Activated CD4-positive, alpha-beta T cell treated with anti-CD3 and anti-CD28 coated beads for 36 hours (primary cell): ENCODE measurements at regions not wholly inside any gene's neighbourhood (a gene's known extent, or its start where the extent isn't known, plus 50 kb on each side); places are given as distances from the start of the nearest gene placed in this dataset.
"Not testable (repeated sequence)": the region's sequence is repeated elsewhere in the genome, so short reads cannot be mapped to it uniquely, and the experiment has no call there.

Experiments used
- ATAC-seq: fragments of 200-7000 bp; cut with Tn5 transposase; one replicate; pipeline ENCODE4 v1.10.0; 2021; ENCODE audit warnings: mild to moderate bottlenecking, moderate library complexity
- CTCF ChIA-PET: fragments of 350-600 bp; sonication (Branson Sonifier 250); formaldehyde crosslinking; loops from one replicate; lab custom pipeline; 2021; ENCODE audit warnings: antibody characterized with exemption; lab: Charles Lee
- POLR2A ChIA-PET: fragments of 350-600 bp; sonication (Branson Sonifier 250); formaldehyde crosslinking; loops from one replicate; lab custom pipeline; 2021; ENCODE audit warnings: antibody characterized with exemption, inconsistent platforms; lab: Charles Lee
- DNase-seq: peaks from one replicate; pipeline ENCODE4 v3.0.0-alpha.2; 2020
- H3K27ac Mint-ChIP-seq: one replicate; pipeline ENCODE4 v1.8.0; 2021; ENCODE audit warnings: mixed read lengths
- H3K27me3 Mint-ChIP-seq: one replicate; pipeline ENCODE4 v1.8.0; 2021; ENCODE audit warnings: mixed read lengths
- H3K36me3 Mint-ChIP-seq: one replicate; pipeline ENCODE4 v1.8.0; 2021; ENCODE audit warnings: low read depth, mixed read lengths
- H3K4me1 Mint-ChIP-seq: one replicate; pipeline ENCODE4 v1.8.0; 2021; ENCODE audit warnings: mixed read lengths
- H3K4me3 Mint-ChIP-seq: one replicate; pipeline ENCODE4 v1.8.0; 2021; ENCODE audit warnings: mild to moderate bottlenecking, moderate library complexity, mixed read lengths
- H3K9me3 Mint-ChIP-seq: one replicate; pipeline ENCODE4 v1.8.0; 2021; ENCODE audit warnings: low read depth, mixed read lengths
- intact Hi-C, 2 experiments: fragments of 100-400 bp; cut with DNase I in 1 of 2; cut with micrococcal nuclease in 1 of 2; formaldehyde crosslinking; loops; one replicate each; pipeline versions ENCODE4 v1.14.2 to v1.15.1; 2022 to 2024; cut with DNase I, micrococcal nuclease

DNA sequence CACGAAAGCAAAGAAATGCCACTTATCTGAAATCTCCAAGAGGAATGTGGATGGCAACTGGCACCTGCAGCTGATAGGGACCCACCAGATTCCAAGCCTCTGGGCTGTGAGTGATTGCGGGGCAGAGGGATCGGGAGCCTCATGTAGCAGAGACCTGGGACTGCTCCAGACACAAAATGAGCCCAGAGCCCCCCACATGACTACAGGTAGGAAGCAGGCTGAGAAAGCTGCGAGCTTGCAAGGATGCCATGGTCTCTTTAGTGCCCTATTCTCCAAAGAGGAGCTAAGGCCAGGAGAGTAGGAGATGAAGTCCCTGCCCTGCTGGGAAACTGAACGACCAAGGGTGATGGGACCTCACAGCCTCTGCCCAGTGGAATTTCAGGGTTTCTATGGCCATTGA is 305.4 kb upstream of the CHRNA7 start:
- CTCF ChIA-PET, DNase-seq, H3K36me3 Mint-ChIP-seq, POLR2A ChIA-PET, H3K4me3 Mint-ChIP-seq, H3K4me1 Mint-ChIP-seq, H3K9me3 Mint-ChIP-seq, H3K27ac Mint-ChIP-seq, ATAC-seq: not testable (repeated sequence)
- intact Hi-C loops = loop anchor here in 1 of 2 experiments (10.0 kb wide), 1 partner anchor 60 kb away; no protein-coding TSS in a partner anchor
- peaks cover 20% of the 10 kb centered on the region for H3K27me3 Mint-ChIP-seq

DNA sequence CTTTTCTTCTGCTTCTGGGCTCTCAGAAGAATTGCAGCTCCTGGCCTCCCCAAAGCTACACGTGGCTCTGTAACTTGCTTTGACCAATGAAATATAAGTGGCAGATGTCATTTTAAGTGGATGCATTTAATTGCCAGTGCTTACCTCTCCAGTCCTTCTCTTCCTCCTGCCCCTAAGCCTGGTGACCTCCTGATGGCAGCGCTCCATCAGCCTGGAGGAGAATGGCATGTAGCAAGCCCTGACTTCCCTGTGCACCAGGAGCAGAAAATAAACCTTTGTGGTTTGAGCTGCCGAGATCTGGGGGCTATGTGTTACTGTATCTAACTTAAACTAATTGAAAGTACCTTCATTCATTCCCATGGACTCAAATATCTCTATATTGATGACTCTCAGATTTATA is 304.7 kb upstream of the CHRNA7 start:
- ATAC-seq, DNase-seq, H3K4me3 Mint-ChIP-seq, H3K36me3 Mint-ChIP-seq, H3K9me3 Mint-ChIP-seq, POLR2A ChIA-PET, H3K4me1 Mint-ChIP-seq, H3K27ac Mint-ChIP-seq, CTCF ChIA-PET: not testable (repeated sequence)
- intact Hi-C loops = loop anchor here in 1 of 2 experiments (10.0 kb wide), 1 partner anchor 59 kb away; no protein-coding TSS in a partner anchor
- H3K27me3 Mint-ChIP-seq = peaks cover 23% of the 10 kb centered on the region

DNA sequence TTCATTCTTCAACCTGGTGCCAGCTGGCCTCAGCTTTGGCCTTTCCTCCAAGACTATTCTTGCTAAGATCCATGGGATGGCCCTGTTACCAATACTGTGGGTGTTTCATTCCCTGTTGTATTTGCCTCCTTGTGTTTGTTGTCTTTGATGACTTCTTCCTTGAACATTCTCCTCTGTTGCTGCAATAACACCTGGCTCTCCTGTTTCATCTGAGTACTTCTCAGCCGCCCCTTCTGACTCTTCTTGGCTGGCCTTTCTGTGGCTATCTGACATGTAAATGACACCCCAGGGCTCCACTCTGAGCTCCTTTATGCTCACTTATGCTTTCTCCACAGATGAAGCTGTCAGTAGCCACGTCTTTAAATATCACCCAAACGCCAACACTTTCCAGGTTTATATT is 302.7 kb upstream of the CHRNA7 start:
- H3K9me3 Mint-ChIP-seq = no peaks in the 10 kb centered on the region
- intact Hi-C loops = loop anchor here in 1 of 2 experiments (10.0 kb wide), 1 partner anchor 57 kb away; no protein-coding TSS in a partner anchor
- H3K4me3 Mint-ChIP-seq = no peak overlapping the region
- peaks cover 29% of the 10 kb centered on the region for H3K27me3 Mint-ChIP-seq
- DNase-seq (no peak), ATAC-seq (no peak)
- POLR2A ChIA-PET = no interaction called here
- CTCF ChIA-PET = no interaction called here
- no peaks in the 10 kb centered on the region for H3K36me3 Mint-ChIP-seq
- no peak overlapping the region for H3K27ac Mint-ChIP-seq
- H3K4me1 Mint-ChIP-seq = no peaks in the 10 kb centered on the region

DNA sequence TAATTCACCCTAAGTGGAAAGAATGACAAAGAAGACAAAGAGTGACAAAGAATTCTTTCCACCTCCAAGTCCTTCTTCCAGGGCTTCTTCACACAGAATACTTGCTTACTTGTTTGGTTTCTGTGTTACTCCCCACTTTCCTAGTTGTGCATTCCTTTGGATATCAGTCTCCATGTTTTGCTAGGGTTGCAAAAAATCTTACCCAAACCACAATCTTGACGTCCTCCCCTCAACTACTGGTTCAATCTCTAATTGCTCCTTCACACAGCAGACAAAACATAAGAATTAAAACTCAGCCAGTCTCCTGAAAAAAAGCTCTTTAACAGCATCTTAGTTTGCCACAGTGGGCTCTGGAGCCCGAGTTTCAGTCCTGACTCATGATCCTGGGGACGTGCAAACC is 297.6 kb upstream of the CHRNA7 start:
- H3K27me3 Mint-ChIP-seq = peaks cover 31% of the 10 kb centered on the region
- no peak overlapping the region for H3K27ac Mint-ChIP-seq
- ChIA-PET CTCF (no interaction called here), POLR2A (no interaction called here)
- H3K4me1 Mint-ChIP-seq = no peaks in the 10 kb centered on the region
- no peaks in the 10 kb centered on the region for H3K36me3 Mint-ChIP-seq
- H3K9me3 Mint-ChIP-seq = peaks cover 2% of the 10 kb centered on the region
- H3K4me3 Mint-ChIP-seq = no peak overlapping the region
- ATAC-seq (no peak), DNase-seq (no peak)
- intact Hi-C loops = no loop called here

DNA sequence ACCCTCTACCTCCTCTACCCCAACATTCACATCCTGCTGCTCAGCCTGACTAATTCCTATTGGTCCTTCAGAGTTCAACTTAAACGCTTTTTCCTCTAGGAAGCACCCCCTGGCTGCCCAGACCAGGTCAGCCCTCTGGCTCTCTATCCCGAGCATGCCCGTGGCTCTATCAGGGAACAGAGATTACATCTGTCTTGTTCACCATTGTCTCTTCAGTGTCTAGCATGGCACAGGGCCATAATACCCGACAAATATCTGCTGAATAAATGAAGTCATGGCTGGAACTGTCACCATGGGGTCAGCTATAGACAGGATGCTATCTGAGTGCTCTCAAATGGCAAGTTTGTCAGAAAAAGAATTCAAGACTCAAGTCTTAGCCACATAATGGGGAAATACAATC is 296.9 kb upstream of the CHRNA7 start:
- intact Hi-C loops = no loop called here
- Mint-ChIP-seq H3K36me3 (no peaks in the 10 kb centered on the region), H3K4me3 (no peak overlapping the region), H3K27me3 (peaks cover 25% of the 10 kb centered on the region), H3K9me3 (peaks cover 2% of the 10 kb centered on the region), H3K27ac (no peak overlapping the region), H3K4me1 (no peaks in the 10 kb centered on the region)
- CTCF ChIA-PET = no interaction called here
- POLR2A ChIA-PET = no interaction called here
- ATAC-seq (no peak), DNase-seq (no peak)

DNA sequence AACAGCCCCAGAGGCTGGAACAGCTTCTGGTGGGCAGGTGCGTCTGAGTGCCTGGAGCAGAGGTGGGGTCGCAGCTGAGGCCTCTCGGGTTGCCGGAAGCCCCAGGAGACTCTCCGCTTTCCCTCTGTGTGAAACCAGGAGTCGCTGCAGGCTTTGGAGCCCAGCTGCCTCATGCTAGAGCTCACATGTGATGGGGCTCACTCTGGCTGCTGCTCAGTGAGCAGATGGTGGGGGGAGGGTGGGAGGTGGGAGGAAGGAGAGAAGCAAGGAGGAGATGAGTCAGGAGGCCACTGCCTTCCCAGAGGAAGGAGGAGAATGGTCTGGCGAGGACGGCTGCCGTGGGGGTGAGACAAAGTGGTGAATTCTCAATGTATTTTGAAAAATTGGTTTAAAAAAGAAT is 290.1 kb upstream of the CHRNA7 start:
- Mint-ChIP-seq H3K4me1 (no peaks in the 10 kb centered on the region), H3K9me3 (peaks cover 7% of the 10 kb centered on the region), H3K27me3 (peaks cover 2% of the 10 kb centered on the region), H3K4me3 (no peak overlapping the region), H3K36me3 (no peaks in the 10 kb centered on the region), H3K27ac (no peak overlapping the region)
- CTCF ChIA-PET = no interaction called here
- ATAC-seq (no peak), DNase-seq (no peak)
- intact Hi-C loops = no loop called here
- POLR2A ChIA-PET = no interaction called here

DNA sequence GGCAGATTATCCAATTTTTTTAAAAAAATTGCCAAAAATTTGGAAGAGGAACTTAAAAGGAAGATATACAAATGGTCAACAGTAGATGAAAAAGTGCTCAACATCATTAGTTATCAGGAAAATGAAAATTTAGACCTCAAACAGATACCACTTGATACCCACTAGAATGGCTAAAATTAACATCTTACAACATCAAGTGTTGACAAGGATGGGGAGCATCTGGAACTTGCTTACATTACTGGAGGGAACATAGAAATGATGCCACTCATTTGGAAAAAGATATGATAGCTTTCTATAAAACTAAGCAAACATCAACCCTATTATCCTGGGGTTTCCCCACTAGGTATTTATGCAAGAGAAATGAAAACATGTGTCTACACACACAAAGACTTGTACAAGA is 284.5 kb upstream of the CHRNA7 start:
- Mint-ChIP-seq H3K9me3 (peaks cover 7% of the 10 kb centered on the region), H3K36me3 (no peaks in the 10 kb centered on the region), H3K4me3 (no peak overlapping the region), H3K4me1 (no peaks in the 10 kb centered on the region), H3K27ac (no peak overlapping the region), H3K27me3 (peaks cover 9% of the 10 kb centered on the region)
- POLR2A ChIA-PET = no interaction called here
- no peak for ATAC-seq
- intact Hi-C loops = no loop called here
- no peak for DNase-seq
- CTCF ChIA-PET = no interaction called here

DNA sequence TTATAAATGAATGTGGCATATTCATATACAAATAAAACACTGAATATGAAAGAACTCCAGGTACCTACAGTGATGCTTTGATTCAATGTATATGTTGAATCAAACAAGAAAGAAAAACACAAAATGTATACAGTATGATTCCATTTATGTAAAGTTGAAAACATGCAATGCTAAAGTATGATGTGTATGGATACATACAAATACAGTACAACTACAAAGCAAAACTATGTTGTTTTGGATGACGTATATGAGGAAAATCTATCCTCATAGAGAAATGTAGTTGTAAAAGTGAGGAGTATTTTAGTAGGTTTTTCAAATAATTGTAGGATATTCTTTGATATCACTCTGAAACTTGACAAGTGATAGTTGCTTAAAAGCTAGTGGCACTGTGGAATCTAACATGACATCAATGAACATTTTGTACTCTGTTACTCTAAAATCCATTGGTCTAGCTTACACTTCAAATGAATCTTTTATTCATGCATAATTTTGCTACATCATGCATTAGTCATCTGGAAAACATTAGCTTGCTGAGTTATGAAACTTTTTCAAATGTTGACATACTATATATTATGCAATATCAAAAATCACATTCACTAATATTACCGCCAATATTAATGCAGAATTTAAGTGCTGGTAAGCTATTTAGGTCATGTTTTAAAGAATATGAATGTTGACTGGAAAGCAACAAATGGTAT is 278.1 kb upstream of the CHRNA7 start:
- DNase-seq (no peak), ATAC-seq (no peak)
- Mint-ChIP-seq H3K4me1 (no peaks in the 10 kb centered on the region), H3K27ac (no peak overlapping the region), H3K4me3 (no peak overlapping the region), H3K27me3 (peaks cover 6% of the 10 kb centered on the region), H3K36me3 (no peaks in the 10 kb centered on the region), H3K9me3 (peaks cover 2% of the 10 kb centered on the region)
- ChIA-PET CTCF (interaction anchor here (0.6 kb wide), 1 partner anchor 1992 kb away, joined by 3 read pairs; no protein-coding TSS in a partner anchor), POLR2A (no interaction called here)
- intact Hi-C loops = no loop called here

DNA sequence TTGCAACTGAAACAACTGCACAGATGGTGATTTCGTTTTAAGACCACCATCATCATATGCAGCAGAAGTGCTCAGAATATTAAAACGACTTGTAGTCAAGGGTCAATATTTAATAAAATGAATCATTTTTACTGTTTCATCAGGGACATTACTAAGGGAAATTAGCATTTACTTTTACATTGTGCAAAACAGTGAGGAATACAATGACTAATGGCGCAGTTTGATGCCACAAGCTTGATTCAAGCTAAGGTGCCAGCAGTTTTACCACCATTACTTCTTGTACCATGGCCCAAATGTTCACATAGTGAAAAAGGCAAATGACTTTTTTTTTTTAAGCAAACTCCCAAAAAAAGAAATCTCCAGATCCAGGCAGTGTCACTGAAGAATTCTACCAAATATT is 277.4 kb upstream of the CHRNA7 start:
- peaks cover 2% of the 10 kb centered on the region for H3K9me3 Mint-ChIP-seq
- H3K27me3 Mint-ChIP-seq = peaks cover 6% of the 10 kb centered on the region
- DNase-seq = no peak
- ChIA-PET CTCF (no interaction called here), POLR2A (no interaction called here)
- no peak overlapping the region for H3K4me3 Mint-ChIP-seq
- no peaks in the 10 kb centered on the region for H3K36me3 Mint-ChIP-seq
- no peak overlapping the region for H3K27ac Mint-ChIP-seq
- no peaks in the 10 kb centered on the region for H3K4me1 Mint-ChIP-seq
- ATAC-seq = no peak
- intact Hi-C loops = no loop called here

DNA sequence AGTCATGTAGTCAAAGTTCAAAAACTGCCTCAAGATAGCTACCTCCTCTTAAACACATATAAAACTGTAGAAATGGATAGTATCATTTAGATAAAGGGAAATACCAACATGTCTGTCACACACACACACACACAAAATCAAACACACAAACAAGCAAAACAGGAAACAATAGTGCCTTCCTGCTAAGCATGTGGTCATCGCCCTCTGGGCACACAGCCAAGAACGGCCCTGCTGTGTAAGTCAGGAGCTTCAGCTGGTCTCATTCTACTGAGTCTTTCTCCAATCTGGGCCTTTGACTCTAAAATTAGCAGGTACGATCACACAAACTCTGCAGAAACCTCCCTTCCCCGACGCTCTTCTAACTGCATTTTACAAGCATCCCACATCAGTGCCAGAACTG is 272.2 kb upstream of the CHRNA7 start:
- Mint-ChIP-seq H3K27me3 (peaks cover 13% of the 10 kb centered on the region), H3K27ac (no peak overlapping the region), H3K4me1 (no peaks in the 10 kb centered on the region), H3K36me3 (no peaks in the 10 kb centered on the region), H3K9me3 (no peaks in the 10 kb centered on the region), H3K4me3 (no peak overlapping the region)
- ChIA-PET POLR2A (no interaction called here), CTCF (no interaction called here)
- no peak for DNase-seq
- intact Hi-C loops = no loop called here
- no peak for ATAC-seq

DNA sequence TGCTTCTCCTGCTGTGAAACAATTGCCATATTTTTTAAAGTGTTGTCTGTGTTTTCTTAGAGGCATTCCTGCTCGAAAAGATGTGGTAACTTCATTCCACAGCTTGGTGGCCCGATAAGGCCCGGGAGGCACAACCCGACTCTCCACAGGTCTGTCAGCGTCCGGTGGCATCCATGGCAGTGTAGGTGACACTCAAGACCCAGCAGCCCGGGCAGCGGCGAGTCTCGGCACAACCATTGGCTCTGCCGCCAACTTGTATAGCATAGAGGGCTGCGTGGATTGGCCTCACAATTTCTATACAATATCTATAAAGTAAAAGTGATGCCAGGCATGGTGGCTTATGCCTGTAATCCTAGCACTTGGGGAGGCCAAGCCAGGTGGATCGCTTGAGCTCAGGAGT is 262.3 kb upstream of the CHRNA7 start:
- Mint-ChIP-seq H3K27ac (no peak overlapping the region), H3K27me3 (peaks cover 8% of the 10 kb centered on the region), H3K36me3 (no peaks in the 10 kb centered on the region), H3K4me3 (no peak overlapping the region), H3K9me3 (no peaks in the 10 kb centered on the region), H3K4me1 (no peaks in the 10 kb centered on the region)
- intact Hi-C loops = no loop called here
- ATAC-seq (no peak), DNase-seq (no peak)
- ChIA-PET CTCF (interaction anchor here (0.7 kb wide), 1 partner anchor 38 kb away, joined by 4 read pairs; no protein-coding TSS in a partner anchor), POLR2A (no interaction called here)

DNA sequence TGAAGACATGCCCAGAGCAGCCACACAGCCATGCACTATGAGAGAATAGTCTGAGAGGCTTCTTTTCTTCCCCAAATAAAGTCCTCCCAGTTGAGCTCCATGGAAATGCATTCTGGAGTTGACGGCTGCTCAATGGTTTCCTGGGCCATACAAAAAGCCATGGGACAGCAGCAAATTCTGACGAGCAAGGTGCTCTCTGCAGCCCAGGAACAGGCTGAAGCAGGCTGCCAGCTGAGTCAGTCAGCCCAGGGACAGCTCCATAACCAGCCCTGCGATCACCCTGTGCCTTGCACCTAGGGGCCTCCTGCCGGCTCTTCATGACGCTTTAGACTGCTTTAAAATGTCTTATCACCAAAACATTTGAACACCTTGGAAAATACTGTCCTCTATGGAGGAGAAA is 256.3 kb upstream of the CHRNA7 start:
- no peak for ATAC-seq
- CTCF ChIA-PET = no interaction called here
- Mint-ChIP-seq H3K4me1 (no peaks in the 10 kb centered on the region), H3K36me3 (no peaks in the 10 kb centered on the region), H3K27ac (no peak overlapping the region), H3K9me3 (no peaks in the 10 kb centered on the region), H3K27me3 (peaks cover 8% of the 10 kb centered on the region), H3K4me3 (no peak overlapping the region)
- POLR2A ChIA-PET = no interaction called here
- intact Hi-C loops = no loop called here
- no peak for DNase-seq
